ENCODE measurements at regions not wholly inside any gene's neighbourhood (a gene's known extent, or its start where the extent isn't known, plus 50 kb on each side); places are given as distances from the start of the nearest gene placed in this dataset.

- no peak for TF ChIP-seq CTCF (IDR thresholded peaks at IDR 0.05; ENCODE audit: extremely low read depth, missing control alignments)
- no peak for DNase-seq (ENCODE audit: low spot score)
Observed at GRCh38 chr5:2508514-2508913, 243.0 kb downstream of the IRX2 start.

GRCh38 chr5:2507611-2508010 is 243.9 kb downstream of the IRX2 start:
- no peak for DNase-seq (ENCODE audit: low spot score)
- no peak for TF ChIP-seq CTCF (IDR thresholded peaks at IDR 0.05; ENCODE audit: extremely low read depth, missing control alignments)

GRCh38 chr5:2506603-2507002 is 244.9 kb downstream of the IRX2 start:
- DNase-seq (ENCODE audit: low spot score): no peak
- TF ChIP-seq CTCF (IDR thresholded peaks at IDR 0.05; ENCODE audit: extremely low read depth, missing control alignments): no peak

DNA sequence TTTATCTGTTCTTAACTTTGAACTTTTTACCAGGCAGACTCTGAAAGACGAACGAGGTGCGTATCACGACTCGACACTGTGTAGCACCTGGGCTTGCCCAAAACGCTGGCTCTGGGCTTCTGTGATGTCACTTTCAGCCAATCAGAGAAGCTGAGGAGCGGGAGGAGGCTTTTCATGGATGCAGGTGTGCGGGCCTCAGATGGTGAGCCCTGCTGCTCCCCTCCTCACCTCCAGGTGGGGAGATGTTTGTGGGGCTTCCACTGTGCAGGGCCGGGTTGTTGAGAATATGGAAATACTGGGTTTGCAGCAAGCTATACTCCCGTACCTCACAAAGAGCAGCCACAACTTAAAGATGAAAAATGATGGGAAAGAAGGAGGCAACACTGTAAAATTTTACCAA is 246.3 kb downstream of the IRX2 start:
- DNase-seq (ENCODE audit: low spot score): no peak
- TF ChIP-seq CTCF (IDR thresholded peaks at IDR 0.05; ENCODE audit: extremely low read depth, missing control alignments): no peak

DNA sequence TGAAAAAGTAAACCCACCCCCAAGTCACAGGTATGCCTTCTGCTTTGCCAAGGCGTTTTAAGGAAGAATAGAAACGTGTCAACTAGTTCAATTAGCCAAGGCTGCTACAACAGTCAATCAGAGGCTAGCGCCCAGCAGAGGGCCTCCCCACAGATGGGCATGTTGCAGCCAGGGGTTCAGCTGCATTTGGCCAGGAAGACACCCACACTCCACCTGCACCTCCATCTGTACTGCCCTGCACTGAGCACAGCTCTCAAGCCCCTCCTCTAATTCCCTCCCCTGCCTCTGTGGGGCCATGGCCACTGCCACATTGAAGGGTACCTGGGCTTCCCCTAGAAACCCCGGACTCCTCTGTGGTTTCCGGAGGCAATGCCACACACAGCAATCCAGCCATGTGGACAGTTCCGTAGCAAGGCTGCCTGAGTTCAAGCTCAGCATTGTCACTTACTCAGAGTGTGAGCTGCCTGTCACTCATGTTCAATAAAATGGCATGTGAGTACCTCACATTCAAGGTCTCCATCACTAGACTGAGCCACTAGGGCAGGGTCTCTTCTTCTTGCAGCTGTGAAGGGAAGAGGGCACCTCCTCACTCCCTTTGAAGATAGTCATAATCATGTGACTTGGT is 248.4 kb downstream of the IRX2 start:
- TF ChIP-seq CTCF (IDR thresholded peaks at IDR 0.05; ENCODE audit: extremely low read depth, missing control alignments): no peak
- DNase-seq (ENCODE audit: low spot score): no peak

DNA sequence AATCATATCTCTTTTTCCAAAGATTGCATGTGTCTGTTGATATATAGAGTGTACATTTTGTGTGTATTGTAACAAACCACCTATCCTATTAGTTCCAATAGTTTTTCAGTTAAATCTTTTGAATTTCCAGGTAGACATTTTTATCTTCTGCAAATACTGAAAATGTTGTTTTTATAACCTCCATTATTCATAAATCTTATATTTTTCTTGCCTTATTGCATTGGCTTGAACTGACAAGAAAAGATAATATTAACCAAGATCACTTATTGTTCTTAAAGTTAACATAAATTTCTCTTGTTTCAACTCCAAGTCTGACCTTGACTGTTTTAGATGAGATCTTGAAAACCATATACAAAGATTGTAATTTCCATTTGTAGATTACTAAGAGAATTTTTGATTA is 251.6 kb downstream of the IRX2 start:
- TF ChIP-seq CTCF (IDR thresholded peaks at IDR 0.05; ENCODE audit: extremely low read depth, missing control alignments): no peak
- DNase-seq (ENCODE audit: low spot score): no peak

GRCh38 chr5:2496891-2497290 is 254.6 kb downstream of the IRX2 start:
- no peak for DNase-seq (ENCODE audit: low spot score)
- TF ChIP-seq CTCF (IDR thresholded peaks at IDR 0.05; ENCODE audit: extremely low read depth, missing control alignments): no peak

All from GM20000 (cell line).